Left lung (tissue), 4 donors: ENCODE measurements at regions not wholly inside any gene's neighbourhood (a gene's known extent, or its start where the extent isn't known, plus 50 kb on each side); places are given as distances from the start of the nearest gene placed in this dataset.

Experiments used
- ATAC-seq: fragments of 200-7000 bp; cut with Tn5 transposase; one replicate; pipeline ENCODE4 v1.9.1; 2020; ENCODE audit warnings: moderate library complexity
- DNase-seq, 4 donors: peaks; one replicate each; pipeline ENCODE4 v3.0.0-alpha.2; 2013 to 2020
- H3K27ac ChIP-seq, 2 donors: fragments of 200-600 bp; sonication (generic) in 1 of 2; one replicate each; pipeline versions ENCODE4 v1.5.0 to v1.8.0; 2020 to 2021
- H3K27me3 ChIP-seq, 2 donors: fragments of 200-600 bp; sonication (generic) in 1 of 2; one replicate each; pipeline versions ENCODE4 v1.5.0 to v1.8.0; 2020 to 2021
- H3K36me3 ChIP-seq, 2 donors: fragments of 200-600 bp; sonication (generic) in 1 of 2; one replicate each; pipeline versions ENCODE4 v1.5.0 to v1.8.0; 2020 to 2021
- H3K4me1 ChIP-seq, 2 donors: fragments of 200-600 bp; one replicate each; pipeline ENCODE4 v1.8.0; 2021
- H3K4me3 ChIP-seq, 2 donors: fragments of 200-600 bp; sonication (generic) in 1 of 2; one replicate each; pipeline versions ENCODE4 v1.5.0 to v1.8.0; 2020 to 2021; ENCODE audit warnings: mild to moderate bottlenecking in 1 of 2
- H3K9me3 ChIP-seq, 2 donors: fragments of 200-600 bp; sonication (generic) in 1 of 2; one replicate each; pipeline versions ENCODE4 v1.5.0 to v1.8.0; 2020 to 2021
- intact Hi-C, 2 donors: fragments of 100-400 bp; cut with DNase I; formaldehyde crosslinking; loops; one replicate each; pipeline versions ENCODE4 v1.11.2 to v1.14.2; 2022
- TF ChIP-seq, protein P1 (sequence below), 2 donors: fragments of 200-600 bp; sonication (generic) in 1 of 2; IDR thresholded peaks; one replicate each; pipeline versions ENCODE4 v1.5.0 to v1.8.0; 2021; ENCODE audit warnings: antibody characterized with exemption in 2 of 2
- donor health status: DM: no; HTN: yes; CAD: no.
- donor health status: DM: no; HTN: no; CAD: no.

DNA sequence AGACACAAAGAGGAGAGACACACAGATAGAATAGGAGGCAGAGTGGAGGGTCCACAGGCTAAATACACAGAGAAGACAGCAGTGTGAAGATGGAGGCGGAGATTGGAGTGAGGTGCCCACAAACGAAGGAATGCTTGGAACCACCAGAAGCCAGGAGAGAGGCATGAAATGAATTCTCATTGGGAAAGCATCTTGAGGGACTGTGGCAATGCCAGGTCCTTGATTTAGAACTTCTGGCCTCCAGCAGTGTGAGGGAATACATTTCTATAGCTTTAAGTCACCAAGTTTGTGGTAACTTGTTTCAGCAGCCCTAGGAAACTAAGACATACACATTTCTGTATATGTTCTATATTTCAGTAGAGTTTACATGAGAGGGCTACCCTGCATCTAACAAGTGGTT lies 396.6 kb upstream of the ZNF608 start:
- intact Hi-C loops: no loop called here
- no peaks in the 10 kb centered on the region for H3K27me3 ChIP-seq
- ATAC-seq (no peak), DNase-seq (no peak)
- H3K9me3 ChIP-seq: no peaks in the 10 kb centered on the region
- H3K4me3 ChIP-seq: no peak overlapping the region
- H3K27ac ChIP-seq: no peak overlapping the region
- H3K4me1 ChIP-seq: no peaks in the 10 kb centered on the region
- no peaks in the 10 kb centered on the region for H3K36me3 ChIP-seq
- TF ChIP-seq, protein P1, sequence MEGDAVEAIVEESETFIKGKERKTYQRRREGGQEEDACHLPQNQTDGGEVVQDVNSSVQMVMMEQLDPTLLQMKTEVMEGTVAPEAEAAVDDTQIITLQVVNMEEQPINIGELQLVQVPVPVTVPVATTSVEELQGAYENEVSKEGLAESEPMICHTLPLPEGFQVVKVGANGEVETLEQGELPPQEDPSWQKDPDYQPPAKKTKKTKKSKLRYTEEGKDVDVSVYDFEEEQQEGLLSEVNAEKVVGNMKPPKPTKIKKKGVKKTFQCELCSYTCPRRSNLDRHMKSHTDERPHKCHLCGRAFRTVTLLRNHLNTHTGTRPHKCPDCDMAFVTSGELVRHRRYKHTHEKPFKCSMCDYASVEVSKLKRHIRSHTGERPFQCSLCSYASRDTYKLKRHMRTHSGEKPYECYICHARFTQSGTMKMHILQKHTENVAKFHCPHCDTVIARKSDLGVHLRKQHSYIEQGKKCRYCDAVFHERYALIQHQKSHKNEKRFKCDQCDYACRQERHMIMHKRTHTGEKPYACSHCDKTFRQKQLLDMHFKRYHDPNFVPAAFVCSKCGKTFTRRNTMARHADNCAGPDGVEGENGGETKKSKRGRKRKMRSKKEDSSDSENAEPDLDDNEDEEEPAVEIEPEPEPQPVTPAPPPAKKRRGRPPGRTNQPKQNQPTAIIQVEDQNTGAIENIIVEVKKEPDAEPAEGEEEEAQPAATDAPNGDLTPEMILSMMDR (IDR thresholded peaks at IDR 0.05): no peak

DNA sequence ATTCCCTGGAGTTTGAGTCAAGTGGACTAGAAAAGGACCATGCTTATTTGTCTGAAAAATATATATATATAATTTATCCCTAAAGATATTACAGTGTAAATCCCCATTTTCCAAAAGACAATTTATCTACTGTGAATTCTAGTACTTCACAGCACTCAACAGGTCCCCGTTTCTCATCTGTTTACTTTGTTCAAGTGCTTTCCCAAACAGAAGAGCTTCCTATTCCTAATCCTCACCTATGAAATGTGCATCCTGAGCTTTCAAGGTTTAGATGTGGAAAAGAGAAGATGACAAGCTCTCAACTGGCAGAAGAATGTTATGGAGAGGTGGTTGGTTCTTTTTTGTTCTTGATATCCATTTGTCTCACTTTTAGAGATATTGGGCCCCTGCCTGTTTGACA lies 401.6 kb upstream of the ZNF608 start:
- TF ChIP-seq, protein P1 (IDR thresholded peaks at IDR 0.05): no peak
- no peaks in the 10 kb centered on the region for H3K27me3 ChIP-seq
- intact Hi-C loops: no loop called here
- no peaks in the 10 kb centered on the region for H3K9me3 ChIP-seq
- H3K4me1 ChIP-seq: peaks cover 7 to 11% of the 10 kb centered on the region in 2 donors
- no peak overlapping the region for H3K27ac ChIP-seq
- DNase-seq: no peak
- H3K4me3 ChIP-seq: no peak overlapping the region
- ATAC-seq: no peak
- H3K36me3 ChIP-seq: no peaks in the 10 kb centered on the region

DNA sequence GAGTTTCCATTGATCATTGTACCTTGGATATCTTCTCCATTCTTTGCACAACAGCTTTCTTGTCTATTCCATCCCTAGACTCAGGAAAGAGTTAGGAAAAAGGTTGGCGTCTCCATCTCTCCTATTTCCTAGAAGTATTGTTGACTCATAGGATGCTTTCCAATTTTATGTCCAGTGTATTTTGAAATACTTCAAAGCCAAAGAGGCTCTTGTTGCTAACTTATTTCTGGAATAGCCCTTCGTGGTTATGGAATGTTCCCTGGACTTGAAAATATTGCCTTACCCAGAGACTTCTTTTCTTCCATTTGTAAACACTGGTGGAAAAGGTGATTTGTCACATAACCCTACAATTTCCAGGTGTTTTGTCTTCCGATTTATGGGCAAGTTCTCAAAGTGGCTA lies 402.3 kb upstream of the ZNF608 start:
- Histone ChIP-seq H3K27me3 (no peaks in the 10 kb centered on the region), H3K27ac (no peak overlapping the region), H3K4me3 (no peak overlapping the region), H3K4me1 (peaks cover 9 to 11% of the 10 kb centered on the region in 2 donors), H3K36me3 (no peaks in the 10 kb centered on the region), H3K9me3 (no peaks in the 10 kb centered on the region)
- TF ChIP-seq, protein P1 (IDR thresholded peaks at IDR 0.05): no peak
- intact Hi-C loops: no loop called here
- DNase-seq (no peak), ATAC-seq (peak; percentile 68)

DNA sequence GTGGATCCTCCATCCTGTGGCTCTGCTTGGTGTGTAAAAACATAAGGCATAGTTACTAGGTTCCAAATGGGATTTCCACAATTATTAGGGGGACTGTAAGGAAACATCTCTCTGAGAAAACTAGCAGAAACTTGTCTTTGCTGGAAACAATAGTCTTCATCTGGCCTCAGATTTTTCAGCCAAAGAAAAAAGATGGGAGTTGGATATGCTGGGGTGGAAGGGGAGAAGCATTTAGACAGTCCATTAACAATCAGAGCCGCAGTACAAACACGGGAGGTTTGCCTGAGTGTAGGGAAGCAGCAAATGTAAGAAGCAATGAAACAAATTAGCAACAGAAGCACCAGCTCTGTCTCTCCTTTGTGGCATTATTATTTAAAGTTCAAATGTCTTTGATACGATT lies 402.7 kb upstream of the ZNF608 start:
- no peak for DNase-seq
- intact Hi-C loops: no loop called here
- H3K4me3 ChIP-seq: no peak overlapping the region
- H3K36me3 ChIP-seq: no peaks in the 10 kb centered on the region
- H3K27ac ChIP-seq: no peak overlapping the region
- peaks cover 9 to 11% of the 10 kb centered on the region in 2 donors for H3K4me1 ChIP-seq
- H3K9me3 ChIP-seq: no peaks in the 10 kb centered on the region
- TF ChIP-seq, protein P1 (IDR thresholded peaks at IDR 0.05): no peak
- ATAC-seq: no peak
- H3K27me3 ChIP-seq: no peaks in the 10 kb centered on the region

DNA sequence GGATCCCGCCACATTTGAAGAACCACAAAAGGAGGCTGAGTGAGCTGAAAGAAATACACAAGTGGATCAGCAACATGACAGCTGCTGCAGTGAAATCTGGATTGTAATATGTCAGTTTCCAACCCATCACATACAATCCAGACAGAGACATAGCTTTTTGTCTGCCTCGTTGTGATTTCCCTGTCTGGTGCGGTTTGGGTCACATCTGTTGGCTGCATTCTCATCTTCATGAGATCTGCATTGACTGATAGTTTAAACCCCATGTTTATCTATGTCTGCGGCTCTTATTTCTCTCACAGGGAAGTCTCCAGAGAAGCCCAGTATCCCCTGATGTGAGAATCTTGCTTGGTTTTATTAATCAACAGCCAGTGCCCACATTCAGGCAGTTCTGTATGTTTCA lies 403.1 kb upstream of the ZNF608 start:
- Histone ChIP-seq H3K36me3 (no peaks in the 10 kb centered on the region), H3K9me3 (no peaks in the 10 kb centered on the region), H3K4me1 (peaks cover 9 to 11% of the 10 kb centered on the region in 2 donors), H3K27me3 (no peaks in the 10 kb centered on the region), H3K27ac (no peak overlapping the region), H3K4me3 (no peak overlapping the region)
- intact Hi-C loops: no loop called here
- TF ChIP-seq, protein P1 (IDR thresholded peaks at IDR 0.05): no peak
- ATAC-seq: no peak
- DNase-seq: no peak
